ENCODE measurements at regions not wholly inside any gene's neighbourhood (a gene's known extent, or its start where the extent isn't known, plus 50 kb on each side); places are given as distances from the start of the nearest gene placed in this dataset.
"Not testable (repeated sequence)": the region's sequence is repeated elsewhere in the genome, so short reads cannot be mapped to it uniquely, and the experiment has no call there.

DNA sequence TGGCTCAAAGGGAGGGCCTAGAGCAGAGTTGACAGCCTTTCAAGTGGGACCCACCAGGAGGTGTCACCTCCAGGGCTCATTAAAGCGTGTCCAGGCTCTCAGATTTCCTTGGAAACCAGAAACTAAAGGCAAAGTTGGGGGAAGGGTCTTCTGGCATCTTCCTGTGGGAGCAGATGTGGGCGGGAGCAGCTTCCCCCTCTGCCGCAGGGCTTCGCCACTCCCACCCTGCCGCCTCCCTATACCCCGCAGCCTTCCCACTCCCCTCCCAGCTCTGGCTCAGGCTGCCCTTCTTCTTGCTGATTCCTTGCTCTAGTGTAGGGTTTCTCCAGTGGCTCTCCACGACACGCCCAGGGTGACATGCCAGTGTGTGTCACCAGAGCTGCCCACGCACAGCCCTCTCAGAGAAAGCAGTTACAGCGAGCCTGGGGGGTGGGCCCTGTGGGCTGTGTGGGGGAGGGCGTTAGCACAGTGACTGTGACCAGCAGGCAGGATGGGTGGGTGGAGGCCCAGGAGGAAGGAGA lies 91.6 kb upstream of the LRPAP1 start:
- not testable (repeated sequence) for H3K36me3 ChIP-seq; H3K4me3 ChIP-seq; H3K9me3 ChIP-seq; H3K4me1 ChIP-seq; H3K27ac ChIP-seq; H3K27me3 ChIP-seq; DNase-seq (ENCODE audit: low spot score)

DNA sequence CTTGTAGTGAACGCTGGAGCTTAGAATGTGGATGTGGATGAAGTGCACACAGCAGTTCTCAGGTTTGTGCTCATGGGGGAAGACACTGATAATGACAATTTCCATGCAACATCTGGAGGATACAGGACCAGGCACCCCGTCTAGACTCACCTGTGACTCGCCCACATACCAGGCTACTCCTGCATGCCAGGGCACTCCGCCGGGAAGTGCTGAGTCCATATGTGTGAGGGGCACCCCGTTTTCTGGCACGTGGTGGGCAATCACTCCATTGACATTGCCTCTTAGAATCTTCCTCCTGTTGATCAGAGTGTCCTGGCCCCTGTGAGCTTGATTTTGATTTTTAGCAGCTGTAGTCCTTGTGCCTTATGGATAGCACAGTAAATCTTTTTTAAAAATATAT lies 90.9 kb upstream of the LRPAP1 start:
- H3K4me3 ChIP-seq, result no peak overlapping the region
- no peaks in the 10 kb centered on the region for H3K4me1 ChIP-seq
- H3K9me3 ChIP-seq, result no peaks in the 10 kb centered on the region
- H3K36me3 ChIP-seq, result no peaks in the 10 kb centered on the region
- DNase-seq (ENCODE audit: low spot score), result no peak
- H3K27me3 ChIP-seq, result no peaks in the 10 kb centered on the region
- TF ChIP-seq, protein P1, sequence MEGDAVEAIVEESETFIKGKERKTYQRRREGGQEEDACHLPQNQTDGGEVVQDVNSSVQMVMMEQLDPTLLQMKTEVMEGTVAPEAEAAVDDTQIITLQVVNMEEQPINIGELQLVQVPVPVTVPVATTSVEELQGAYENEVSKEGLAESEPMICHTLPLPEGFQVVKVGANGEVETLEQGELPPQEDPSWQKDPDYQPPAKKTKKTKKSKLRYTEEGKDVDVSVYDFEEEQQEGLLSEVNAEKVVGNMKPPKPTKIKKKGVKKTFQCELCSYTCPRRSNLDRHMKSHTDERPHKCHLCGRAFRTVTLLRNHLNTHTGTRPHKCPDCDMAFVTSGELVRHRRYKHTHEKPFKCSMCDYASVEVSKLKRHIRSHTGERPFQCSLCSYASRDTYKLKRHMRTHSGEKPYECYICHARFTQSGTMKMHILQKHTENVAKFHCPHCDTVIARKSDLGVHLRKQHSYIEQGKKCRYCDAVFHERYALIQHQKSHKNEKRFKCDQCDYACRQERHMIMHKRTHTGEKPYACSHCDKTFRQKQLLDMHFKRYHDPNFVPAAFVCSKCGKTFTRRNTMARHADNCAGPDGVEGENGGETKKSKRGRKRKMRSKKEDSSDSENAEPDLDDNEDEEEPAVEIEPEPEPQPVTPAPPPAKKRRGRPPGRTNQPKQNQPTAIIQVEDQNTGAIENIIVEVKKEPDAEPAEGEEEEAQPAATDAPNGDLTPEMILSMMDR (IDR thresholded peaks at IDR 0.05), result no peak
- no peak overlapping the region for H3K27ac ChIP-seq

DNA sequence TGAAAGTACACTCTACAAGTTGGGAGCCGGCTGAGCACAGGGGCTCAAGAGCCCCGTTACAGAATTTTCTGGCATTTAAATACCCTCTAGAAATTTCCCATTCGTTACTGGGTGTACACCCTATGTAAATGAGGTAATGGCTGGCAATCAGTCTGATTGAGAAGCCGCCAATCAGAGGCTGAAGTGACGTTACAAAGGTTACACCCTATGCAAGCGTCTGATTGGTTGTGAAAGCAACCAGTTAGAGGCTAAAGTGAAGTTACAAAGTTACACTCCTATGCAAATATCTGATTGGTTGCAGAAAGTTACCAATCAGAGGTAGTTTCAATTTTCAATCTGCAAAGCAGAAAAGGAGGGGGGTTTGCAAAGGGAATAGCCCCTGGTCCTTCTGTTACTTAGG lies 88.1 kb upstream of the LRPAP1 start:
- not testable (repeated sequence) for H3K9me3 ChIP-seq; H3K36me3 ChIP-seq; H3K27me3 ChIP-seq; H3K27ac ChIP-seq; H3K4me1 ChIP-seq; H3K4me3 ChIP-seq; DNase-seq (ENCODE audit: low spot score)

DNA sequence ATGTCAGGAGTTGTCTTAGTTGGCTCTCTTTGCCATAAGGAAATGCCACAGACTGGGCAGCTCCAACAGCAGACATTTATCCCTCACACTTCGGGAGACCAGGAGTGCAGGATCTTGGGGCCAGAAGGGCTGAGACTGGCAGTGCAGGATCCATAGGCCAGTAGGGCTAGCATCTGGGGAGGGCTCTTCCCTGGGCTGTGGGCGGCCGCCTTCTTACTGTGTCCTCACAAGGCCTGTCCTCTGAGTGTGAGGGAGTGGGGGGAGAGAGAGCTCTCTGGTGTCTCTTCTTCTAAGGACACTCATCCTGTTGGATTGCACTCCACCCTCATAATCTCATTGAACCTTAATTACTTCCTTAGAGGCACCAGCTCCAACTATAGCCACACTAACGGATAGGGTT lies 87.5 kb upstream of the LRPAP1 start:
- H3K27me3 ChIP-seq, H3K27ac ChIP-seq: not testable (repeated sequence)

DNA sequence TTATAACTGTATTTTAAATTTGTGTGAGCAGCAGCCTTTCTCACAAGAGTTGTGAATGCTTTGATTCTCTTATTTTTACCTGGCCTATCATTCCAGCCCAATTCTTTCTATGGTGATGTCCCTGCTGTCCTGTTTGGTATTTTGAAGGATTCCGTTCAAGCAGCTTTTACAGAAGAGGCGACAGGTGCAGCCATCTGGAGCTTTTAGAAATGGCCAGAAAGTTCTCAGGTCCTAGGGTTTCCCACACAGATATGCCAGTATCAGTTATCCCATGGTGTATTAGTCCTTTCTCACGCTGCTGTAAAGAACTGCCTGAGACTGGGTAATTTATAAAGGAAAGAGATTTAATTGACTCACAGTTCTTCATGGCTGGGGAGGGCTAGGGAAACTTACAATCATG lies 86.1 kb upstream of the LRPAP1 start:
- DNase-seq (ENCODE audit: low spot score); H3K4me1 ChIP-seq; H3K4me3 ChIP-seq; H3K27ac ChIP-seq; H3K36me3 ChIP-seq; H3K27me3 ChIP-seq; H3K9me3 ChIP-seq: not testable (repeated sequence)

More for the DNA sequence above, 87.5 kb upstream of the LRPAP1 start:
- not testable (repeated sequence) for H3K9me3 ChIP-seq; H3K36me3 ChIP-seq; H3K4me1 ChIP-seq; DNase-seq (ENCODE audit: low spot score); H3K4me3 ChIP-seq

DNA sequence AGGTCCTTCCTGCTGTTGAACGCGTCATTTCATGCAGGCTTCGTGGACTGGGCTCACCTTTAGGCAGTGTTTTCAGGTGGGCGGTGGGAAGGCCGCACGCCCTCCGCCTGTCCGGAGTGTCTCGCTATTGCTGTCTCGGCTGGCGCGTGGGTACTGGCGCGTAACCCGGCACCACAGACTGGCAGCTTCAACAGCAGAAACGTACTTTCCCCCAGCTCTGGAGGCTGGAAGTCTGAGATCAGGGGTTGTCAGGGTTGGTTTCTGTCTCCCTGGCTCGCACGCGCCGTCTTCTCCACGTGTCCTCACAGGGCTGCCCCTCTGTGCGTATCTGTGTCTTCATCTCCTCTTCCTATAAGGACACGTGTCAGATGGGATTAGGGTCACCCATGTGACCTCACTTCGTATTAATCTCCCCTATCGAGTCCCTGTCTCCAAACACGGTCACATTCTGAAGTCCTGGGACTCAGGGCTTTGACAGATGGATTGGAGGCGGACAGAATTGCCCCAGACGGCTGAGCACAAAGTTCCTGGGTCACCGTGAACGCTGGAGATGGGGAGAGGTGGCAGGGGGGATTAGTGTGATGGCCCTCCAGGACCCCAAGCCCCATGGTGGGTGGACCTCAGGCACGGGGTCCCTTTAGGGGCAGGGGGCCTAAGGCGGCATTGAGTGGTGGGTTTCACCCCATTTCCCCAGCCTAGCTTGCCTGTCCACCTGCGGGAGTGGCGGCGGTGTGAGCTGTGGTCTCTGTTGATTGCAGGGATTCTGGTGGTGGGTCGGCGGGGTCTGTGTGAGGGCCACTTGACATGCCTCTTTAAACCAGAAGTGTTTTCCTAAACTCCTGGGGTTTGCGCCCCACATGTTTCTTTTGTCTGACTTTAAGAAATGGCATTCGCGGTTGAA lies 83.4 kb upstream of the LRPAP1 start:
- Histone ChIP-seq H3K4me3 (no peak overlapping the region), H3K9me3 (no peaks in the 10 kb centered on the region), H3K4me1 (no peaks in the 10 kb centered on the region), H3K36me3 (no peaks in the 10 kb centered on the region), H3K27ac (no peak overlapping the region), H3K27me3 (no peaks in the 10 kb centered on the region)
- TF ChIP-seq, protein P1 (IDR thresholded peaks at IDR 0.05), result no peak
- DNase-seq (ENCODE audit: low spot score), result no peak

DNA sequence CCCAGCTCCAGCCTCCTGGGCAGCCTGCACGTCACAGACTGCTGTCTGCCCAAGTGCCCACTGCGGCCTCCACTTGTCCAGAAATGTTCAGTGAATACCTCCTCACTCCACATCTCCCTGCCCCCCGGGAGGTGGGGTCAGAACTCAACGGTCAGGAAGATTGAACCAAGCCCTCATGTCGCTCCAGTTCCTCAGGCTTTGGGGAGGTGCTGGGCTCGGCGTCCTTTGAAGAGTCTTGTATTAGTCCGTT lies 82.4 kb upstream of the LRPAP1 start:
- Histone ChIP-seq H3K27ac (no peak overlapping the region), H3K4me1 (no peaks in the 10 kb centered on the region), H3K27me3 (no peaks in the 10 kb centered on the region), H3K9me3 (no peaks in the 10 kb centered on the region), H3K36me3 (no peaks in the 10 kb centered on the region), H3K4me3 (no peak overlapping the region)
- no peak for DNase-seq (ENCODE audit: low spot score)
- TF ChIP-seq, protein P1 (IDR thresholded peaks at IDR 0.05), result no peak
